Endodermal cell (in vitro differentiated cells): ENCODE measurements at regions not wholly inside any gene's neighbourhood (a gene's known extent, or its start where the extent isn't known, plus 50 kb on each side); places are given as distances from the start of the nearest gene placed in this dataset.

Experiments used
- DNase-seq: peaks from one replicate; pipeline ENCODE4 v3.0.0-alpha.2; 2017
- H3K27ac ChIP-seq: 2 replicates; pipeline ENCODE4 v1.5.1; 2013; ENCODE audit warnings: mild to moderate bottlenecking, low read depth, low read length, moderate library complexity
- H3K27me3 ChIP-seq: 2 replicates; pipeline ENCODE4 v1.6.1; 2013; ENCODE audit warnings: mild to moderate bottlenecking, low read length, moderate library complexity; ENCODE audit not compliant: insufficient read depth, control insufficient read depth, poor library complexity, severe bottlenecking
- H3K36me3 ChIP-seq: 2 replicates; pipeline ENCODE4 v1.7.0; 2013; ENCODE audit warnings: mild to moderate bottlenecking, low read length, moderate library complexity; ENCODE audit not compliant: control insufficient read depth, insufficient read depth
- H3K4me1 ChIP-seq: one replicate; pipeline ENCODE4 v1.7.0; 2013; ENCODE audit warnings: low read length; ENCODE audit not compliant: control insufficient read depth, insufficient read depth
- H3K4me3 ChIP-seq: 2 replicates; pipeline ENCODE4 v1.5.1; 2013; ENCODE audit warnings: mild to moderate bottlenecking, low read length, moderate library complexity
- H3K9ac ChIP-seq: 2 replicates; pipeline ENCODE4 v1.6.1; 2013; ENCODE audit warnings: mild to moderate bottlenecking, low read length, moderate library complexity; ENCODE audit not compliant: poor library complexity, severe bottlenecking; ENCODE audit errors: extremely low read depth
- H3K9me3 ChIP-seq: 2 replicates; pipeline ENCODE4 v1.6.1; 2013; ENCODE audit warnings: mild to moderate bottlenecking, low read length, moderate library complexity; ENCODE audit not compliant: control insufficient read depth
- H3K27ac Mint-ChIP-seq: 2 replicates; pipeline ENCODE4 v1.8.0; 2020; ENCODE audit warnings: mixed read lengths
- H3K27me3 Mint-ChIP-seq: 2 replicates; pipeline ENCODE4 v1.8.0; 2021; ENCODE audit warnings: mild to moderate bottlenecking, mixed read lengths; ENCODE audit not compliant: insufficient read depth
- H3K36me3 Mint-ChIP-seq: 2 replicates; pipeline ENCODE4 v1.8.0; 2020; ENCODE audit warnings: low read depth, mixed read lengths
- H3K4me1 Mint-ChIP-seq: 2 replicates; pipeline ENCODE4 v1.8.0; 2020; ENCODE audit warnings: mixed read lengths
- H3K4me3 Mint-ChIP-seq: 2 replicates; pipeline ENCODE4 v1.8.0; 2020; ENCODE audit warnings: mild to moderate bottlenecking, moderate library complexity, mixed read lengths
- H3K9me3 Mint-ChIP-seq: 2 replicates; pipeline ENCODE4 v1.8.0; 2020; ENCODE audit warnings: mild to moderate bottlenecking, mixed read lengths
- WGBS, 2 experiments: methylation state at CpG; one replicate each; pipeline versions ENCODE4 v1.1.5 to v1.1.7; 2013; ENCODE audit warnings: missing lambda C conversion rate in 2 of 2, mixed read lengths in 1 of 2; ENCODE audit not compliant: insufficient coverage in 1 of 2, insufficient read length in 1 of 2; 5-methylcytosine and 5-hydroxymethylcytosine counted together
- TF ChIP-seq, protein P1 (sequence below): fragments of 200-600 bp; sonication (generic); conservative IDR thresholded peaks from 2 replicates; pipeline ENCODE4 v1.5.0; 2021; ENCODE audit warnings: antibody characterized with exemption, mild to moderate bottlenecking

DNA sequence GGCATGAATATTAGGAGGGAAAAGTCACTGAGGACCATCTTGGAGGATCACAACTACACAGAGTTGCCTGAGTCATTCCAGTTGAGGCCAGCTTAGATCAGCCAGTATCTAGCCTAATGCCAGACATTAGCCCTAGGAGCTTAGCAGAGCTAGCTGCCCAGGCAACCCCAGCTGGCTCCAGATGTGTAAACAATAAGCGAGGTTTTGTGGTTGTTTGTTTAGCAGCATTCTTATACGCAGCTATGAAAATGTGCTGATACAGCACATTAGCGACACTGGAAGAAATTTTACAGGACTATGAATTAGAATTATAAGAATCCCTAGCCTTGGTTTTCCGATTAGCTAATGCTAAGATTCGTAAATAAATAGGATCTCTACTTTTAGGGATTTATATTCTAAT lies 59.3 kb downstream of the BTBD3 start:
- Histone ChIP-seq H3K27me3 (no peaks in the 10 kb centered on the region), H3K27ac (no peak overlapping the region), H3K4me1 (no peaks in the 10 kb centered on the region), H3K4me3 (no peak overlapping the region), H3K9me3 (peaks cover 10% of the 10 kb centered on the region), H3K9ac (no peak overlapping the region), H3K36me3 (no peaks in the 10 kb centered on the region)
- Mint-ChIP-seq H3K36me3 (no peaks in the 10 kb centered on the region), H3K27me3 (no peaks in the 10 kb centered on the region), H3K27ac (no peak overlapping the region), H3K4me1 (peaks cover 5% of the 10 kb centered on the region), H3K9me3 (peaks cover 5% of the 10 kb centered on the region), H3K4me3 (no peak overlapping the region)
- no peak for DNase-seq
- WGBS, 2 experiments = 89 to 100% methylated on average over 3 to 5 of the region's 5 CpGs
- TF ChIP-seq, protein P1, sequence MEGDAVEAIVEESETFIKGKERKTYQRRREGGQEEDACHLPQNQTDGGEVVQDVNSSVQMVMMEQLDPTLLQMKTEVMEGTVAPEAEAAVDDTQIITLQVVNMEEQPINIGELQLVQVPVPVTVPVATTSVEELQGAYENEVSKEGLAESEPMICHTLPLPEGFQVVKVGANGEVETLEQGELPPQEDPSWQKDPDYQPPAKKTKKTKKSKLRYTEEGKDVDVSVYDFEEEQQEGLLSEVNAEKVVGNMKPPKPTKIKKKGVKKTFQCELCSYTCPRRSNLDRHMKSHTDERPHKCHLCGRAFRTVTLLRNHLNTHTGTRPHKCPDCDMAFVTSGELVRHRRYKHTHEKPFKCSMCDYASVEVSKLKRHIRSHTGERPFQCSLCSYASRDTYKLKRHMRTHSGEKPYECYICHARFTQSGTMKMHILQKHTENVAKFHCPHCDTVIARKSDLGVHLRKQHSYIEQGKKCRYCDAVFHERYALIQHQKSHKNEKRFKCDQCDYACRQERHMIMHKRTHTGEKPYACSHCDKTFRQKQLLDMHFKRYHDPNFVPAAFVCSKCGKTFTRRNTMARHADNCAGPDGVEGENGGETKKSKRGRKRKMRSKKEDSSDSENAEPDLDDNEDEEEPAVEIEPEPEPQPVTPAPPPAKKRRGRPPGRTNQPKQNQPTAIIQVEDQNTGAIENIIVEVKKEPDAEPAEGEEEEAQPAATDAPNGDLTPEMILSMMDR = no peak

DNA sequence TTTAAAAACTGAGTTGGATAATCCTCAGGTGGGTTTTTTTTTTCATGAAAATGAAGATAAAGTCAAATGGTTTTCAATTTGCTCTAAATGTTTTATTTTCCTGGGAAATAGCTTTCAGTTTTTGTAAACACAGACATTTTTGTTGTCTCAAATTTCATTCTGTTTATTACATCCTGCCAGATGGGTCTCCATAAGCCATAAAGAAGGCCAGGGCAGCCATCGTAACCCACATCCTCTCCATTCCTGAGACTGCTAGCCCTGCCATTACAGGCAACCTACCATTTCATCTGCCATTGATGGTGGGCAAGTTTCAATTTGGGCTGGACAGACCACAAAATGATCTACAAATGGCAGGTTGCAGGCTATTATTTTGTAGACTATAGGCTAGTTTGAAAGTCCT lies 60.8 kb downstream of the BTBD3 start:
- no peak overlapping the region for H3K4me3 ChIP-seq
- peaks cover 5% of the 10 kb centered on the region for H3K9me3 Mint-ChIP-seq
- no peaks in the 10 kb centered on the region for H3K4me1 ChIP-seq
- no peaks in the 10 kb centered on the region for H3K36me3 Mint-ChIP-seq
- no peaks in the 10 kb centered on the region for H3K36me3 ChIP-seq
- peaks cover 10% of the 10 kb centered on the region for H3K9me3 ChIP-seq
- WGBS, 2 experiments = 89 to 95% methylated on average over 1 of the region's 1 CpG
- TF ChIP-seq, protein P1 = no peak
- H3K4me1 Mint-ChIP-seq = peaks cover 5% of the 10 kb centered on the region
- H3K27me3 ChIP-seq = no peaks in the 10 kb centered on the region
- H3K27ac Mint-ChIP-seq = no peak overlapping the region
- DNase-seq = no peak
- H3K27ac ChIP-seq = no peak overlapping the region
- H3K9ac ChIP-seq = no peak overlapping the region
- no peak overlapping the region for H3K4me3 Mint-ChIP-seq
- no peaks in the 10 kb centered on the region for H3K27me3 Mint-ChIP-seq

DNA sequence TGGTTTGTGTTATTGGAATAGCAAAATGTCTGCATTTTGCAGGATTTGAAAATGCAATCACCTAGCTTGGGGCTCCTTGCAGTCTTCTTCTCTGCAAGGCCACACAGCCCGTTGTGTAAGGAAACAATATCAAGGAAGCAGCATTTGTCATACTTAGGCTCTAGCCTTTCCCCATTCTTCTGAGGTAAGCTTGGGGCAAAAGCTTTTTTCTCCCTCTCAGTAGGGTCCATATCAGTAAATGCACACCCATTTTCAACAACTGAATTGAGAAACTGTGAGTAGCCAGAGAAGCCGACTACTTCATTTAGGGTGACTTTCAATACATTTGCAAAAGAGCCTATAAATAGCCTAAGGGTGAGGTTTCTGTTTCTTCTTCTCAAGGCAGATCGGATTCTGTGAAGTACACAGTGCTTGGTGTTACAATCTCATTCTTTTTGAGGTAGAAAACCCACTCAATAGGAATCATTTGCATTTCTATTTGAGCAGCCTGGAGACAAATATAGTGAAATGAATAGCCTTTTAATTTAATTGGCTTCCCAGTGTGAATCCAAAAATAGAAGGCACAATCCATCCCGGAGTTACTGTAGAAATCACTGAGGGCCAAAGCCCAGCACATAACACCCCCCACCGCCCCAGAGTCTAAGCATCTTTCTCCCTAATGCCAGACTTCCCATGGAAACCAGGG lies 61.8 kb downstream of the BTBD3 start:
- Histone ChIP-seq H3K27me3 (no peaks in the 10 kb centered on the region), H3K9ac (no peak overlapping the region), H3K36me3 (no peaks in the 10 kb centered on the region), H3K27ac (peak overlapping the region; percentile 57), H3K4me3 (no peak overlapping the region), H3K9me3 (peaks cover 10% of the 10 kb centered on the region), H3K4me1 (no peaks in the 10 kb centered on the region)
- no peaks in the 10 kb centered on the region for H3K36me3 Mint-ChIP-seq
- peaks cover 5% of the 10 kb centered on the region for H3K4me1 Mint-ChIP-seq
- peaks cover 5% of the 10 kb centered on the region for H3K9me3 Mint-ChIP-seq
- no peak overlapping the region for H3K4me3 Mint-ChIP-seq
- TF ChIP-seq, protein P1 = no peak
- H3K27me3 Mint-ChIP-seq = no peaks in the 10 kb centered on the region
- DNase-seq = no peak
- WGBS, 2 experiments = 13 to 38% methylated on average over 3 to 5 of the region's 5 CpGs
- no peak overlapping the region for H3K27ac Mint-ChIP-seq
